Skeletal muscle satellite cell (primary cell): ENCODE measurements at regions not wholly inside any gene's neighbourhood (a gene's known extent, or its start where the extent isn't known, plus 50 kb on each side); places are given as distances from the start of the nearest gene placed in this dataset.
"Not testable (repeated sequence)": the region's sequence is repeated elsewhere in the genome, so short reads cannot be mapped to it uniquely, and the experiment has no call there.

Experiments
- H3K27me3 ChIP-seq: 2 replicates; pipeline ENCODE4 v1.7.0; 2013; ENCODE audit warnings: low read length; ENCODE audit not compliant: control insufficient read depth, insufficient read depth
- H3K36me3 ChIP-seq: 2 replicates; pipeline ENCODE4 v1.7.0; 2013; ENCODE audit warnings: mild to moderate bottlenecking, control low read depth, low read length; ENCODE audit not compliant: insufficient read depth
- H3K4me1 ChIP-seq: 2 replicates; pipeline ENCODE4 v1.7.0; 2013; ENCODE audit warnings: low read length; ENCODE audit not compliant: control insufficient read depth, insufficient read depth
- H3K4me2 ChIP-seq: 2 replicates; pipeline ENCODE4 v1.7.0; 2013; ENCODE audit warnings: mild to moderate bottlenecking, low read length
- H3K4me3 ChIP-seq: 2 replicates; pipeline ENCODE4 v1.7.0; 2013; ENCODE audit warnings: low read length
- H3K9ac ChIP-seq: 2 replicates; pipeline ENCODE4 v1.7.0; 2013; ENCODE audit warnings: mild to moderate bottlenecking, low read depth, low read length, moderate library complexity
- H3K9me3 ChIP-seq: replicated peaks from 2 replicates; pipeline ENCODE4 v1.7.0; 2013; ENCODE audit warnings: mild to moderate bottlenecking, control low read depth, low read length

- no peak overlapping the region for H3K4me3 ChIP-seq
- no peaks in the 10 kb centered on the region for H3K27me3 ChIP-seq
- H3K4me1 ChIP-seq, result peaks cover 20% of the 10 kb centered on the region
- H3K9me3 ChIP-seq, result no peaks in the 10 kb centered on the region
- H3K36me3 ChIP-seq, result no peaks in the 10 kb centered on the region
- H3K9ac ChIP-seq, result no peak overlapping the region
- H3K4me2 ChIP-seq, result no peak overlapping the region
These were observed 1352.2 kb downstream of the SUCLG1 start for GRCh38 chr2:83106853-83107252.

- H3K9ac ChIP-seq, result peak overlapping the region; percentile 69
- H3K4me1 ChIP-seq, result peaks cover 20% of the 10 kb centered on the region
- H3K4me2 ChIP-seq, result peak overlapping the region; percentile 66
- H3K36me3 ChIP-seq, result no peaks in the 10 kb centered on the region
- no peaks in the 10 kb centered on the region for H3K9me3 ChIP-seq
- no peak overlapping the region for H3K4me3 ChIP-seq
- no peaks in the 10 kb centered on the region for H3K27me3 ChIP-seq
These were observed 1354.9 kb downstream of the SUCLG1 start for GRCh38 chr2:83104202-83104601.

- no peak overlapping the region for H3K4me3 ChIP-seq
- H3K9ac ChIP-seq, result peak overlapping the region; percentile 69
- H3K4me2 ChIP-seq, result peak overlapping the region; percentile 66
- no peaks in the 10 kb centered on the region for H3K36me3 ChIP-seq
- H3K27me3 ChIP-seq, result no peaks in the 10 kb centered on the region
- H3K4me1 ChIP-seq, result peaks cover 20% of the 10 kb centered on the region
- H3K9me3 ChIP-seq, result no peaks in the 10 kb centered on the region
These were observed 1355.5 kb downstream of the SUCLG1 start for GRCh38 chr2:83103613-83104012.

GRCh38 chr2:83089051-83089450, 1370.0 kb downstream of the SUCLG1 start:
- not testable (repeated sequence) for H3K27me3 ChIP-seq, H3K4me3 ChIP-seq, H3K4me1 ChIP-seq, H3K36me3 ChIP-seq, H3K9me3 ChIP-seq, H3K4me2 ChIP-seq, H3K9ac ChIP-seq

- Histone ChIP-seq H3K36me3 (no peaks in the 10 kb centered on the region), H3K4me1 (peaks cover 14% of the 10 kb centered on the region), H3K4me2 (no peak overlapping the region), H3K9me3 (no peaks in the 10 kb centered on the region), H3K27me3 (no peaks in the 10 kb centered on the region), H3K4me3 (no peak overlapping the region), H3K9ac (no peak overlapping the region)
These were observed 1373.2 kb downstream of the SUCLG1 start for GRCh38 chr2:83085869-83086268.

GRCh38 chr2:83081826-83082690, 1377.0 kb downstream of the SUCLG1 start:
- Histone ChIP-seq H3K9me3 (no peaks in the 10 kb centered on the region), H3K4me3 (no peak overlapping the region), H3K9ac (no peak overlapping the region), H3K36me3 (no peaks in the 10 kb centered on the region), H3K27me3 (no peaks in the 10 kb centered on the region), H3K4me2 (peak overlapping the region; percentile 3), H3K4me1 (peaks cover 14% of the 10 kb centered on the region)

GRCh38 chr2:83079007-83079406, 1380.1 kb downstream of the SUCLG1 start:
- Histone ChIP-seq H3K4me1 (peaks cover 14% of the 10 kb centered on the region), H3K9ac (no peak overlapping the region), H3K27me3 (no peaks in the 10 kb centered on the region), H3K4me2 (no peak overlapping the region), H3K36me3 (no peaks in the 10 kb centered on the region), H3K9me3 (no peaks in the 10 kb centered on the region), H3K4me3 (no peak overlapping the region)

- H3K4me3 ChIP-seq, result no peak overlapping the region
- H3K4me2 ChIP-seq, result no peak overlapping the region
- H3K27me3 ChIP-seq, result no peaks in the 10 kb centered on the region
- no peaks in the 10 kb centered on the region for H3K9me3 ChIP-seq
- H3K36me3 ChIP-seq, result no peaks in the 10 kb centered on the region
- no peak overlapping the region for H3K9ac ChIP-seq
- peaks cover 4% of the 10 kb centered on the region for H3K4me1 ChIP-seq
These were observed 1386.3 kb downstream of the SUCLG1 start for GRCh38 chr2:83072767-83073166.

- peaks cover 4% of the 10 kb centered on the region for H3K4me1 ChIP-seq
- no peaks in the 10 kb centered on the region for H3K27me3 ChIP-seq
- no peak overlapping the region for H3K4me2 ChIP-seq
- no peaks in the 10 kb centered on the region for H3K9me3 ChIP-seq
- H3K4me3 ChIP-seq, result no peak overlapping the region
- H3K9ac ChIP-seq, result no peak overlapping the region
- no peaks in the 10 kb centered on the region for H3K36me3 ChIP-seq
These were observed 1387.2 kb downstream of the SUCLG1 start for GRCh38 chr2:83071914-83072313.

GRCh38 chr2:83071352-83071751, 1387.7 kb downstream of the SUCLG1 start:
- Histone ChIP-seq H3K9ac (no peak overlapping the region), H3K27me3 (no peaks in the 10 kb centered on the region), H3K4me3 (no peak overlapping the region), H3K4me1 (peaks cover 4% of the 10 kb centered on the region), H3K9me3 (no peaks in the 10 kb centered on the region), H3K4me2 (no peak overlapping the region), H3K36me3 (no peaks in the 10 kb centered on the region)

GRCh38 chr2:83069724-83070123, 1389.4 kb downstream of the SUCLG1 start:
- Histone ChIP-seq H3K4me1 (peaks cover 4% of the 10 kb centered on the region), H3K27me3 (no peaks in the 10 kb centered on the region), H3K9me3 (no peaks in the 10 kb centered on the region), H3K36me3 (no peaks in the 10 kb centered on the region), H3K4me3 (no peak overlapping the region), H3K4me2 (no peak overlapping the region), H3K9ac (no peak overlapping the region)

- Histone ChIP-seq H3K4me1 (peaks cover 4% of the 10 kb centered on the region), H3K9me3 (no peaks in the 10 kb centered on the region), H3K4me2 (no peak overlapping the region), H3K36me3 (no peaks in the 10 kb centered on the region), H3K27me3 (no peaks in the 10 kb centered on the region), H3K9ac (no peak overlapping the region), H3K4me3 (no peak overlapping the region)
These were observed 1390.4 kb downstream of the SUCLG1 start for GRCh38 chr2:83068714-83069113.
